Large intestine (tissue), 3 donors: ENCODE measurements at regions not wholly inside any gene's neighbourhood (a gene's known extent, or its start where the extent isn't known, plus 50 kb on each side); places are given as distances from the start of the nearest gene placed in this dataset.
"Not testable (repeated sequence)": the region's sequence is repeated elsewhere in the genome, so short reads cannot be mapped to it uniquely, and the experiment has no call there.

Experiments used
- DNase-seq, 2 donors: peaks; one replicate each; pipeline versions ENCODE4 v3.0.0 to v3.0.0-alpha.2; 2013
- H3K27ac ChIP-seq: one replicate; pipeline ENCODE4 v1.5.1; 2013; ENCODE audit warnings: low read length
- H3K27me3 ChIP-seq: 2 replicates; pipeline ENCODE4 v1.6.1; 2013; ENCODE audit warnings: low read length; ENCODE audit not compliant: control insufficient read depth, insufficient read depth
- H3K36me3 ChIP-seq: 2 replicates; pipeline ENCODE4 v1.6.1; 2013; ENCODE audit warnings: low read length; ENCODE audit not compliant: control insufficient read depth, insufficient read depth
- H3K4me1 ChIP-seq: one replicate; pipeline ENCODE4 v1.6.1; 2013; ENCODE audit warnings: low read length; ENCODE audit not compliant: control insufficient read depth, insufficient read depth
- H3K4me3 ChIP-seq: one replicate; pipeline ENCODE4 v1.5.1; 2013; ENCODE audit warnings: low read length
- H3K9me3 ChIP-seq: one replicate; pipeline ENCODE4 v1.6.1; 2013; ENCODE audit warnings: mild to moderate bottlenecking, low read depth, low read length, moderate library complexity; ENCODE audit not compliant: control insufficient read depth
- whole genome bisulfite sequencing: methylation state at CpG from one replicate; pipeline ENCODE4 v1.1.5; 2013; ENCODE audit warnings: low lambda C conversion rate; ENCODE audit not compliant: insufficient coverage; 5-methylcytosine and 5-hydroxymethylcytosine counted together

DNA sequence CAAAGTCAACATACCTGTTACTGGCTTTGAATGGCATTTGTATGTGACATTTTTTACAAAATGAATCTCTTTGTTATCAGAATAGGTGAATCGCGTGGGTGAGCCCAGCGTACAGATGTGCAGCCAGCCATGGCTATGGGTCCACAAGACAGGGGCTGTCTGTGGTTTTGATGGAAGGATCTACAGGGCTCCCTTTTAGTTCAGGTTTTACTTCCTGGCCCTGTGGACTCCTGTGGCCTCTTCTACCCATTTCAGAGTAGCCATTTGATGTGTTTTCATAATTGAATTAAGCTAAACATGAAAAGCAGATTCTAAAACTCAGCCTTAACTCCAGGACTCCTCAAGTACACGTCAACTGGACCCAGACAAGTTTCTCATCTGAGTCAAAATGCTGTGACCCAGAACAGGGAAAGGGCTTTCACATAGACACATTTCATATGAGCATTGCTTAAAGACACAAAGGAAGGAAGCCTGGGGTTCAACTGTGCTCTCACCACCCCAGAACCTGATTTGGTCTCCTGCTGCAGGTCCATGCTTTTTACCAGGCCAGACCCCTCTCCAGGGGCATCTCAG lies 105.3 kb upstream of the NAA20 start:
- Histone ChIP-seq H3K4me1 (peaks cover 4% of the 10 kb centered on the region), H3K4me3 (no peak overlapping the region), H3K27ac (no peak overlapping the region), H3K27me3 (no peaks in the 10 kb centered on the region), H3K9me3 (no peaks in the 10 kb centered on the region), H3K36me3 (peaks cover 9% of the 10 kb centered on the region)
- no peak for DNase-seq
- 80% methylated on average over 1 of the region's 4 CpGs for WGBS

DNA sequence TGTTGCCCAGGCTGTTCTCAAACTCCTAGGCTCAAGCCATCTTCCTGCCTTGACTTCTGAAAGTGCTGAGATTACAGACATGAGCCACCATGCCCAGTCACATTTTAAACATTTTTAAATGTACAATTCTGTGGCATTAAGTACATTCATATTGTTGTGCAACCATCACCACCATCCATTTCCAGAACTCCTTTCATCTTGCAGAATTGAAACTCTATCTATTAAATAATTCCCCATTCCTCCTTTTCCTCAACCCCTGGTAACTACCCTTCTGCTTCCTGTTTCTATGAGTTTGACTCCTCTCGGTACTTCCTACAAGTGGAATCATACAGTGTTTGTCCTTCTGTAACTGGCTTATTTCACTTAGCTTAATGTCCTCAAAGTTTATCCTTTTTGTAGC lies 103.8 kb upstream of the NAA20 start:
- DNase-seq = no peak
- Histone ChIP-seq H3K4me1 (no peaks in the 10 kb centered on the region), H3K27ac (no peak overlapping the region), H3K36me3 (peaks cover 5% of the 10 kb centered on the region), H3K9me3 (no peaks in the 10 kb centered on the region), H3K27me3 (no peaks in the 10 kb centered on the region), H3K4me3 (no peak overlapping the region)
- no CpG with 5 or more reads among the region's 1 CpG for WGBS

DNA sequence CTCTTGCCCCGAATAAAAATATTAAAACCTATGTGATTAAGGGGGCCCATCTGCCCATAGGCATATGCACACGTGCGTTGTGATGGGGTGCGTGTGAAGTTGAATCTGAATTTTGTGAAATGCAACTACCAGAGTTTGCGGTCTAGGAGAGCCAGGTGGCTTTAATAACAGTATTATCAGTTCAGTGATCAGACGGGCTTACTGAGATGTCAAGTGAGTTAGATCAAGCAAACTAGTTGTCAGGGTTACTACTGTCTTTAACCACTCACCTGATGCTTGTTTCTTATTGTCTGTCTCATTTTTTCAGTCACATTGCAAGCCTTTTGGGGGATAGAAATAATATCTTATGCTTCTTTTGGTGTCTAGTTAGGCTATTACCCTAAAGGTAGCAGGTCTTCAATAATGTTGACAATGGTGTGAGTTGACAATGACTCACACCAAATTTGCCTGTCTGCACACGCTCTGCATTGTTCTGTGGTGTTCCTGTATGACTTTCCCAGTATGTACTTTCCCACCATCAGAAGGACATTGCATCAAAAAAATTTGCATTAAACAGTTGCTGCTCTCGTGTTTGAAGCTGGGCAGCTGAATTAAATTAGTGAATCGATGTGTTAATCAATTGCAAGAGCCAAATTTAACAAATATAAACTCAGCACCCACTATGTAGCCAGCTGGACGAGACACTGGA lies 103.1 kb upstream of the NAA20 start:
- Histone ChIP-seq H3K9me3 (no peaks in the 10 kb centered on the region), H3K4me1 (peaks cover 7% of the 10 kb centered on the region), H3K27me3 (no peaks in the 10 kb centered on the region), H3K4me3 (no peak overlapping the region), H3K27ac (no peak overlapping the region), H3K36me3 (peaks cover 5% of the 10 kb centered on the region)
- 93% methylated on average over 2 of the region's 10 CpGs for WGBS
- DNase-seq = no peak

DNA sequence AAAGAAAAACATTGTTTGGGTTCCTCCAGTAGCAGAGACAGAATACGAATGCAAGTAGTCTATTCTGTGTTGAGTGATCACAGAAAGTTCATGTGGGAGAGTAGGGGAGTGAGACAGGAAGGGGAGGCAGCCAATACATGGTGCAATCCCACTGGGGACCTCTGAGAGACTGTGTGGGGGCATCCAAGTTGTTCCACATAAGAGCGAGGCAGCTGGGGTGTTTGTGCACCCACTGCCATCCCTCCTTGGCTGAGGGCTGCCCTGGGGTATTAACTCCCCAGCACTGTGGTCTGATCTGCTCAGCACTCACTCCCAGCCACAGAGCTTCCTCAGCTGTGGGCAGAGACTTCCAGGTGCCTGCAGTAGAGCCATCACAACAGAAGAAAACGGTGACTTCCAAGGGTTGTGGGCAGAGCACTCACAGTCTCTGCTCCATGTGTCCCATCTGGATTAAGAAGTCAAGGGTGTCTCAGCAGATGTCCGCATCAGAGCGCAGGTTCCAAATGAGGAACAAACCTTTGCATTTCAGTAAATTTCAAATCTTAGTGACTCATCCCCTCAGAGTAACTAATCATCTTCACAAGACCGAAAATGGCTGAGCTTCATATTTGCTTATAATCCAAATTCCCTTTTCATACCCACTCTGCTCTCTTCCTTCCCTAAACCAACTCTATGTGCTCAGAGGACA lies 101.9 kb upstream of the NAA20 start:
- peaks cover 5% of the 10 kb centered on the region for H3K36me3 ChIP-seq
- peaks cover 10% of the 10 kb centered on the region for H3K4me1 ChIP-seq
- no peaks in the 10 kb centered on the region for H3K27me3 ChIP-seq
- WGBS = 100% methylated on average over 1 of the region's 6 CpGs
- no peak overlapping the region for H3K27ac ChIP-seq
- no peak for DNase-seq
- H3K4me3 ChIP-seq = no peak overlapping the region
- H3K9me3 ChIP-seq = no peaks in the 10 kb centered on the region

DNA sequence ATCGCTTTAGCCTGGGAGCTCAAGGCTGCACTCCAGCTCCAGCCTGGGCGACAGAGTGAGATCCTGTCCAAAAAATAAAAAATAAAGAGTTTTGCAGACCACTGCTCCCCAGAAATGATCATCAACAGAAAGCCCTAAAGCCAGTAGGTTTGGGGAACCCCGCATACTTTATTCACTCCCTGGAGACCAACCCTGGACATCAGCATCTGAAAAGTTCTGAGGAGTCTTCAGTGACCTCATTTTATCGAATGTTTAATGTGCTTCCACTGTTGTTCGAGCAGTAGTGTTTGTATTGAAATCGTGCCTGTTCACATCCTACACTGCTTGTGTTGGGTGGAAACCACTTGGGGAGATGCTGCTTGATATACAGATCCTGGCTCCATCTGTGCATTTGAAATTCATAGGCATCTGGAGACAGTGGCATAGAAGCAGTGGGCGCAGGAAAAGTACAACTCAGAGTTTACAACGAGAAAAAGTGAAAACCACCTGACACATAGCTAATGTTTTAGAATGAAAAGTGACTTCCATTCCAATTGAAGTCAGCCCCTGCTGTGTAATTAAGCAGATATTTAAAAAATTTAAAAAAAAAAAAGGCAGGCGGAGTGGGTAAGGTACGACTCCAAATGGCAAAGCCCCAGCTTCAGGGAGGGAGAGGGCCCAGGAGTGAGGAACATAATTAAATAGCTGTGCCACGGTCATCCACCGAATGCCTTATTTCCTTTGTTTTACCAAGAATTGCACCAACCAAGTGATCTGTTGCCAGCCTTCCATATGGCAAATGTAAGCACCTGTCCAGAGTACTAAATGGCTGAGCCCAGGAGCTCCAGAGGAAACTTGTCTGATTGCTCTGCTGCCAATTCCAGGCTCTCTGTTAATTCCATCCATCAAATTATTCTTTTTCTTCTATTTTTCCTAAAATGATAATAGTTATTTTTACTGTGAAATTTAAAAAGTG lies 100.4 kb upstream of the NAA20 start:
- no peak for DNase-seq
- no peaks in the 10 kb centered on the region for H3K9me3 ChIP-seq
- peaks cover 5% of the 10 kb centered on the region for H3K36me3 ChIP-seq
- H3K4me3 ChIP-seq = no peak overlapping the region
- WGBS = no CpG with 5 or more reads among the region's 12 CpGs
- H3K4me1 ChIP-seq = peaks cover 10% of the 10 kb centered on the region
- H3K27me3 ChIP-seq = no peaks in the 10 kb centered on the region
- H3K27ac ChIP-seq = no peak overlapping the region

DNA sequence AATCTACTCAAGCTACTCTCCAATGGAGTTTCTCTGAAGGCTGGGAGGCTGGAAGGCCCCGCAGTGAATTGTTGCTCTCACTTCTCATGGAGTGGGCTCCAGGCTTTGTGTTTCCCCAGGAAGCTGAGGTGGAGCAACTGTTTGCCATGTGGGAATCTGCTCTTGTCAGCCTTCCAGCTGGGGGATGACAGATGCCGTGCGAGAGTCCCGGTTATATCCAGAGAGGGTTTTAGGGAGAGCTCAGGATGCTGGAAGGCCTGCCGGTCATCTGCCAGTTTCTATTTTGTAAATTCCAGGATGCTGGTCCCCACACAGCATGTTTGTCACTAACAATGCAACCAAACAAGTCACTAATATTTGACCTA lies 98.2 kb upstream of the NAA20 start:
- peaks cover 10% of the 10 kb centered on the region for H3K4me1 ChIP-seq
- H3K27me3 ChIP-seq = no peaks in the 10 kb centered on the region
- DNase-seq = no peak
- no peak overlapping the region for H3K4me3 ChIP-seq
- no CpG with 5 or more reads among the region's 5 CpGs for WGBS
- H3K27ac ChIP-seq = peak overlapping the region; percentile 48
- peaks cover 2% of the 10 kb centered on the region for H3K36me3 ChIP-seq
- no peaks in the 10 kb centered on the region for H3K9me3 ChIP-seq

DNA sequence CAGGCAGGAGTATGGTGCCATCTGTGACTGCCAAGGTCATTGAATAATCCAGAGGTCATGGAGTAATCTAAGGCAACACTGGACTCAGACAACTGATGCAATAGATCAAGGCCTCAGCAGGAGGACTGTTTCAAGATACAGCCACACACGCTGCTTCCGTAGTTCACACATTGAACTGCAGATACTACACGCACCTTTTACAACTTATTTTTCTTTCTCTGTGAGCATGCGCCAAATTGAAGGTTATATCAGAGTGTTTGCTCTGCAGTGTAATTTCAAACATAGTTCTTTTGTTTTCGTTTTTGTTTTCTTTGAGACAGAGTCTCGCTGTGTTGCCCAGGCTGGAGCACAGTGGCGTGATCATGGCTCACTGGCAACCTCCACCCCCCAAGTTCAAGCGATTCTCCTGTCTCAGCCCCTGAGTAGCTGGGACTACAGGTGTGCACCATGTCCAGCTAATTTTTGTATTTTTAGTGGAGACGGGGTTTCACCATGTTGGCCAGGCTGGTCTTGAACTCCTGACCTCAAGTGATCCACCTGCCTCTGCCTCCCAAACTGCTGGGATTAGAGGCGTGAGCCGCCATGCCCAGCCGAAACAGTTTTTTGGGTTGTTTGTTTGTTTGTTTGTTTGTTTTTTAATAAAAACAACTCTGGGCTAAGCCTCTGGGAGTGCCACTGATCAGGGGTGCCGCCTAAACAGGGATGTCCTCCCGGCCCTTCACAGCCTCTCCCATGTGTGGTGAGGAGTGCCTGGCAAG lies 96.6 kb upstream of the NAA20 start:
- H3K4me1 ChIP-seq = peaks cover 10% of the 10 kb centered on the region
- peaks cover 2% of the 10 kb centered on the region for H3K36me3 ChIP-seq
- H3K27me3 ChIP-seq = no peaks in the 10 kb centered on the region
- no peak overlapping the region for H3K4me3 ChIP-seq
- no peaks in the 10 kb centered on the region for H3K9me3 ChIP-seq
- peak; percentile 55 to 88 for DNase-seq
- 70% methylated on average over 3 of the region's 14 CpGs for WGBS
- H3K27ac ChIP-seq = peak overlapping the region; percentile 49

DNA sequence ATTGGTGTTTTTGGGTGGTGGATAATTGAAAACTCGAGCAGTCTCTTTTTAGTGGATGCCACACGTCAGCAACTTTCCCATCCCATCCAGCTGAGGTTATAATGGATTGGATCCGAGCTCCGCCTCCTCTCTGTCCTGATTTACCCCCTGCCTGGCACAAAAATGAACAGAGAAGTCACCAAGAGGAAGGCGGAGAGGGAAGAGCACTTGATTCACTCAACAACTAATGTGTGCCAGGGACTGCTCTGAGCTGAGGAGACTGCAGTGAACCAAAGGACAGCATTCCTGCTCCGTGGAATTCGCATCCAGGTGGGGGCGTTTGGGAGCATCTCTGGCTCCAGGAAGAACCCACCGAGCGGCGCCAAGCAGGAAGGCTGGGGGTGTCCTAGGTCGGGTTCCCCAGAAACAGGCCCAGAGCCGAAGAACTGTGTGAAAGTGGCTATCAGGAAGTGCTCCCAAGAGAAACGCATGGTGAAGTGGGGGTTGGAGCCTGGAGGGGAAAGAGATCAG lies 95.8 kb upstream of the NAA20 start:
- Histone ChIP-seq H3K36me3 (peaks cover 2% of the 10 kb centered on the region), H3K4me3 (no peak overlapping the region), H3K4me1 (peaks cover 10% of the 10 kb centered on the region), H3K27ac (peak overlapping the region; percentile 49), H3K9me3 (no peaks in the 10 kb centered on the region), H3K27me3 (no peaks in the 10 kb centered on the region)
- DNase-seq = no peak
- WGBS = 100% methylated on average over 3 of the region's 14 CpGs

DNA sequence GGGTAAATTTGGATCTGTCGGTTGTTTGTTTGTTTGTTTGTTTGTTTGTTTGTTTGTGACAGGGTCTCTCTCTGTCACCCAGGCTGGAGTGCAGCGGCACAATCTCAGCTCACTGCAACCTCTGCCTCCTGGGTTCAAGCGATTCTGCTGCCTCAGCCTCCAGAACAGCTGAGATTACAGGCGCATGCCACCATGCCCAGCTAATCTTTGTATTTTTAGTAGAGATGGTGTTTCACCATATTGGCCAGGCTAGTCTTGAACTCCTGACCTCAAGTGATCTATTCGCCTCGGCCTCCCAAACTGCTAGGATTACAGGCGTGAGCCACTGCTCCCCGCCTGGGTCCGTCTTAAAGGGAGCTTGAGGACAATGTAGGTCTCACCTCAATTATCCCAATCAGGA lies 95.3 kb upstream of the NAA20 start:
- WGBS = no CpG with 5 or more reads among the region's 9 CpGs
- H3K4me1 ChIP-seq, H3K4me3 ChIP-seq, H3K36me3 ChIP-seq, H3K9me3 ChIP-seq, H3K27me3 ChIP-seq, DNase-seq, H3K27ac ChIP-seq: not testable (repeated sequence)
